ENCODE measurements at regions not wholly inside any gene's neighbourhood (a gene's known extent, or its start where the extent isn't known, plus 50 kb on each side); places are given as distances from the start of the nearest gene placed in this dataset.

DNA sequence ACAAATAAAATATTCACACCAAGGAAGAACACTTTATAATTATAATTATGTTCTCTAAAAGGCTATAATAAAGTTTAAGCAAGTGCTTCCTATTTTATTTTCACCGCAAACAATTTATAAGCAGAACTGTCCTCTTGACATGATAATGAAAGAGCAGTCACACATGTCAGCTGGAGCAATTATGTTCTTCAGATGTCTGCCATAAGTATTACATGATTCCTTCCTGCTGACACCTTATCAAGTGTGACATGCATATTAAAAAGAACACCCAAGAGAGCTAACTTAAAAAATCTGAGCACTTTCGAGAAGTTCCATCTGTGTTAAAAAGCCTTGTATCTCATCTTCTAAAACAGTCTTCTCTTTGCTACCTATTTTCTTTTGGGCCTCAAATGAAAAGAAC is 249.5 kb downstream of the SQOR start:
- Histone ChIP-seq H3K9me2 (ENCODE audit: low read depth, low read length) (no peaks in the 10 kb centered on the region), H3K9ac (ENCODE audit: low read length) (no peak overlapping the region), H3K27me3 (ENCODE audit: insufficient read depth, low read length) (no peaks in the 10 kb centered on the region), H3K4me1 (ENCODE audit: insufficient read depth, low read length, severe bottlenecking) (no peaks in the 10 kb centered on the region), H3K27ac (ENCODE audit: low read depth, low read length, poor library complexity, severe bottlenecking) (no peak overlapping the region), H3K4me3 (ENCODE audit: low read depth, low read length, poor library complexity, severe bottlenecking) (no peak overlapping the region), H3K9me3 (ENCODE audit: low read length) (no peaks in the 10 kb centered on the region), H3K36me3 (ENCODE audit: insufficient read depth, low read length) (no peaks in the 10 kb centered on the region), H2AFZ (ENCODE audit: low read length) (no peak overlapping the region), H4K20me1 (ENCODE audit: insufficient read depth, low read length) (no peaks in the 10 kb centered on the region), H3F3A (ENCODE audit: insufficient read depth, low read length) (no peaks in the 10 kb centered on the region), H3K4me2 (ENCODE audit: low read length) (no peak overlapping the region), H3K79me2 (ENCODE audit: insufficient read depth, low read length) (no peaks in the 10 kb centered on the region)
- TF ChIP-seq EZH2 (IDR thresholded peaks at IDR 0.05; ENCODE audit: borderline replicate concordance, low read length) (no peak), CTCF (IDR thresholded peaks at IDR 0.05; ENCODE audit: low read length) (no peak)

- TF ChIP-seq CTCF (IDR thresholded peaks at IDR 0.05; ENCODE audit: low read length), result no peak
- H3K27ac ChIP-seq (ENCODE audit: low read depth, low read length, poor library complexity, severe bottlenecking), result no peak overlapping the region
Measured at GRCh38 chr15:45884755-45885445, 250.1 kb downstream of the SQOR start.

DNA sequence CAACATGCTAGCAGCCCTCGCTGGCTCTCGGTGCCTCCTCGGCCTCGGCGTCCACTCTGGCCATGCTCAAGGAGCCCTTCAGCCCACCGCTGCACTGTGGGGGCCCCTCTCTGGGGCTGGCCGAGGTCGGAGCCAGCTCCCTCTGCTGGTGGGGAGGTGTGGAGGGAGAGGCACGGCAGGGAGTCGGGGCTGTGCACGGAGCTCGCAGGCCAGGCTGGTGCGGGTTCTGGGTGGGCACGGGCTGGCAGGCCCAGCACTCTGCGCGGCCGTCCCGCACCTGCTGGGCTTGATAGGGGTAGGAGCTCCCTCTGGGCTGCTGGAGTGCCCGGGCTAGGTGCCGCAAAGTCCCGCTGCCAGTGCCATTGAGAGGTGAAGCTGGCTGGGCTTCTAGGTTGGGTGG is 251.0 kb downstream of the SQOR start:
- H3K79me2 ChIP-seq (ENCODE audit: insufficient read depth, low read length), result no peaks in the 10 kb centered on the region
- no peaks in the 10 kb centered on the region for H3F3A ChIP-seq (ENCODE audit: insufficient read depth, low read length)
- H3K27ac ChIP-seq (ENCODE audit: low read depth, low read length, poor library complexity, severe bottlenecking), result no peak overlapping the region
- H3K4me1 ChIP-seq (ENCODE audit: insufficient read depth, low read length, severe bottlenecking), result no peaks in the 10 kb centered on the region
- no peak for TF ChIP-seq CTCF (IDR thresholded peaks at IDR 0.05; ENCODE audit: low read length)
- no peak for TF ChIP-seq EZH2 (IDR thresholded peaks at IDR 0.05; ENCODE audit: borderline replicate concordance, low read length)
- H3K4me2 ChIP-seq (ENCODE audit: low read length), result no peak overlapping the region
- no peak overlapping the region for H3K9ac ChIP-seq (ENCODE audit: low read length)
- no peaks in the 10 kb centered on the region for H3K9me3 ChIP-seq (ENCODE audit: low read length)
- no peaks in the 10 kb centered on the region for H4K20me1 ChIP-seq (ENCODE audit: insufficient read depth, low read length)
- H3K36me3 ChIP-seq (ENCODE audit: insufficient read depth, low read length), result no peaks in the 10 kb centered on the region
- H3K9me2 ChIP-seq (ENCODE audit: low read depth, low read length), result no peaks in the 10 kb centered on the region
- no peak overlapping the region for H3K4me3 ChIP-seq (ENCODE audit: low read depth, low read length, poor library complexity, severe bottlenecking)
- H3K27me3 ChIP-seq (ENCODE audit: insufficient read depth, low read length), result no peaks in the 10 kb centered on the region; the same call in 1 of the 2 replicates
- H2AFZ ChIP-seq (ENCODE audit: low read length), result no peak overlapping the region

More at GRCh38 chr15:45884755-45885445, 250.1 kb downstream of the SQOR start:
- Histone ChIP-seq H3K4me1 (ENCODE audit: insufficient read depth, low read length, severe bottlenecking) (no peaks in the 10 kb centered on the region), H3K4me2 (ENCODE audit: low read length) (no peak overlapping the region), H3K9ac (ENCODE audit: low read length) (no peak overlapping the region), H3K36me3 (ENCODE audit: insufficient read depth, low read length) (no peaks in the 10 kb centered on the region), H3F3A (ENCODE audit: insufficient read depth, low read length) (no peaks in the 10 kb centered on the region), H2AFZ (ENCODE audit: low read length) (no peak overlapping the region), H4K20me1 (ENCODE audit: insufficient read depth, low read length) (no peaks in the 10 kb centered on the region), H3K4me3 (ENCODE audit: low read depth, low read length, poor library complexity, severe bottlenecking) (no peak overlapping the region), H3K79me2 (ENCODE audit: insufficient read depth, low read length) (no peaks in the 10 kb centered on the region), H3K27me3 (ENCODE audit: insufficient read depth, low read length) (no peaks in the 10 kb centered on the region; the same call in 1 of the 2 replicates), H3K9me2 (ENCODE audit: low read depth, low read length) (no peaks in the 10 kb centered on the region), H3K9me3 (ENCODE audit: low read length) (no peaks in the 10 kb centered on the region)
